ENCODE measurements at regions not wholly inside any gene's neighbourhood (a gene's known extent, or its start where the extent isn't known, plus 50 kb on each side); places are given as distances from the start of the nearest gene placed in this dataset.

- H3K23me2 ChIP-seq (ENCODE audit: low read depth, low read length): peaks cover 2% of the 10 kb centered on the region; the same call in 1 of the 2 replicates
- no peak overlapping the region for H3K4me2 ChIP-seq (ENCODE audit: insufficient read depth in 1 of 2, low read depth in 2 of 2, low read length in 2 of 2)
- H3K79me1 ChIP-seq (ENCODE audit: low read depth, low read length): no peaks in the 10 kb centered on the region
- no peak overlapping the region for H3K18ac ChIP-seq (ENCODE audit: extremely low read depth, low read length)
- H3K23ac ChIP-seq (ENCODE audit: insufficient read length): no peak overlapping the region
- POLR2A ChIA-PET (ENCODE audit: partially characterized antibody): no interaction called here
- H3K27me3 ChIP-seq (replicated peaks in 1 of 4; ENCODE audit: control insufficient read depth in 3 of 4, extremely low read depth in 1 of 4, insufficient read depth in 3 of 4, low read length in 3 of 4): no peaks in the 10 kb centered on the region
- FAIRE-seq: no peak
- H2AK5ac ChIP-seq (ENCODE audit: low read depth, low read length): no peak overlapping the region
- no peak overlapping the region for H3K9ac ChIP-seq (replicated peaks in 1 of 4; ENCODE audit: extremely low read depth in 1 of 4, low read depth in 3 of 4, low read length in 3 of 4)
- no peak overlapping the region for H3K4ac ChIP-seq (replicated peaks; ENCODE audit: insufficient read length, low read depth, low read length)
- 98% methylated on average over 3 of the region's 3 CpGs; no CpG with 5 or more reads in 1 of the 2 experiments for whole genome bisulfite sequencing, 2 experiments (ENCODE audit: extremely low coverage in 1 of 2, insufficient coverage in 1 of 2, insufficient read length in 1 of 2, insufficient replicate concordance in 2 of 2, low coverage in 1 of 2, low lambda C conversion rate in 2 of 2, missing lambda C conversion rate in 1 of 2)
- DNase-seq (ENCODE audit: low read depth in 1 of 2, low spot score in 2 of 2): no peak
- no peak overlapping the region for H2BK120ac ChIP-seq (replicated peaks; ENCODE audit: low read depth, low read length)
- H4K91ac ChIP-seq (replicated peaks; ENCODE audit: insufficient read length, low read length): no peak overlapping the region
- no peak overlapping the region for H3K27ac ChIP-seq (ENCODE audit: low read depth, low read length)
- CTCF ChIA-PET (ENCODE audit: partially characterized antibody): no interaction called here
- H3K14ac ChIP-seq (ENCODE audit: insufficient read length): no peak overlapping the region
- no peak overlapping the region for H2AFZ ChIP-seq (ENCODE audit: low read length)
- H3K4me3 ChIP-seq (ENCODE audit: extremely low read depth in 1 of 4, insufficient read depth in 2 of 4, low read depth in 3 of 4, low read length in 4 of 4): no peak overlapping the region
- no peak overlapping the region for H2BK12ac ChIP-seq (ENCODE audit: low read depth, low read length)
- H3K36me3 ChIP-seq (ENCODE audit: control insufficient read depth in 2 of 4, insufficient read depth in 4 of 4, low read length in 3 of 4): no peaks in the 10 kb centered on the region
- no peak overlapping the region for H2BK5ac ChIP-seq (ENCODE audit: low read depth, low read length)
- H2BK20ac ChIP-seq (ENCODE audit: low read length): no peak overlapping the region
- no peaks in the 10 kb centered on the region for H3K9me3 ChIP-seq (ENCODE audit: insufficient read depth in 2 of 2, low read depth in 1 of 2, low read length in 1 of 2)
- no peaks in the 10 kb centered on the region for H3K79me2 ChIP-seq (ENCODE audit: control insufficient read depth in 1 of 2, insufficient read depth in 2 of 2, low read length in 2 of 2)
- H3K4me1 ChIP-seq (replicated peaks in 1 of 4; ENCODE audit: control insufficient read depth in 3 of 4, insufficient read depth in 4 of 4, low read length in 3 of 4): no peaks in the 10 kb centered on the region
- no peak overlapping the region for H3K56ac ChIP-seq (replicated peaks; ENCODE audit: insufficient read length, low read depth, low read length)
- no peak overlapping the region for H4K8ac ChIP-seq (ENCODE audit: extremely low read depth, insufficient read depth, low read length)
- H4K5ac ChIP-seq (ENCODE audit: insufficient read length, low read depth, low read length): no peak overlapping the region
- no peaks in the 10 kb centered on the region for H4K20me1 ChIP-seq (replicated peaks in 1 of 2; ENCODE audit: control insufficient read depth in 1 of 2, insufficient read depth in 2 of 2, low read length in 2 of 2)
- no peak overlapping the region for H2BK15ac ChIP-seq (ENCODE audit: low read length)
- TF ChIP-seq BCL11A (IDR thresholded peaks at IDR 0.05; ENCODE audit: low read depth in 2 of 2, low read length in 2 of 2) (no peak), TAF7 (optimal IDR thresholded peaks at IDR 0.05; ENCODE audit: borderline replicate concordance, low read depth, low read length) (no peak), CBX5 (IDR thresholded peaks at IDR 0.05; ENCODE audit: low read depth, low read length) (no peak), TBP (IDR thresholded peaks at IDR 0.05; ENCODE audit: low read depth, low read length) (no peak), RFX5 (IDR thresholded peaks at IDR 0.05; ENCODE audit: borderline replicate concordance, low read depth, low read length) (no peak), FOSL1 (IDR thresholded peaks at IDR 0.05; ENCODE audit: insufficient read depth, low read depth, low read length) (no peak), JUN (IDR thresholded peaks at IDR 0.05; ENCODE audit: low read depth, low read length) (no peak), PHF8 (conservative IDR thresholded peaks at IDR 0.05; ENCODE audit: low read depth, low read length) (no peak), CREB1 (IDR thresholded peaks at IDR 0.05) (no peak), YY1 (IDR thresholded peaks at IDR 0.05; ENCODE audit: low read depth, low read length) (no peak), ZNF274 (IDR thresholded peaks at IDR 0.05; ENCODE audit: borderline replicate concordance, extremely low read depth, low read length) (no peak), GTF2F1 (IDR thresholded peaks at IDR 0.05; ENCODE audit: borderline replicate concordance, low read depth, low read length) (no peak), GABPA (IDR thresholded peaks at IDR 0.05; ENCODE audit: borderline replicate concordance, insufficient read depth, low read length) (no peak), SP1 (IDR thresholded peaks at IDR 0.05; ENCODE audit: low read depth, low read length) (no peak), CEBPB (IDR thresholded peaks at IDR 0.05; ENCODE audit: low read depth, low read length) (no peak), NANOG (IDR thresholded peaks at IDR 0.05; ENCODE audit: insufficient read depth, low read depth, low read length, poor library complexity, severe bottlenecking) (no peak), RBBP5 (IDR thresholded peaks at IDR 0.05; ENCODE audit: borderline replicate concordance, low read depth, low read length) (no peak)
Measured at GRCh38 chr9:28439688-28440087, 866.4 kb upstream of the C9orf72 start.
